CD14-positive monocyte (primary cell): ENCODE measurements at regions not wholly inside any gene's neighbourhood (a gene's known extent, or its start where the extent isn't known, plus 50 kb on each side); places are given as distances from the start of the nearest gene placed in this dataset.

ENCODE experiments used
- DNase-seq, 3 donors: peaks; one replicate each; pipeline ENCODE4 v3.0.0-alpha.2; 2011 to 2022
- H2AFZ ChIP-seq: 2 replicates; pipeline ENCODE4 v1.6.0; 2012; ENCODE audit warnings: mild to moderate bottlenecking, low read depth, low read length, inconsistent platforms; ENCODE audit not compliant: insufficient read depth, poor library complexity, severe bottlenecking
- H3K27ac ChIP-seq, 2 donors: 1 replicate in 1 of 2; 2 replicates in 1 of 2; pipeline ENCODE4 v1.5.1; 2012 to 2013; ENCODE audit warnings: low read length in 2 of 2, control low read depth in 1 of 2, inconsistent platforms in 1 of 2, low read depth in 1 of 2, mild to moderate bottlenecking in 1 of 2
- H3K27me3 ChIP-seq, 2 donors: one replicate each; pipeline versions ENCODE4 v1.6.0 to v1.6.1; 2011 to 2013; ENCODE audit warnings: low read length in 2 of 2; ENCODE audit not compliant: control insufficient read depth in 2 of 2, insufficient read depth in 2 of 2
- H3K36me3 ChIP-seq, 2 donors: replicated peaks in 1 of 2; 1 replicate in 1 of 2; 2 replicates in 1 of 2; pipeline versions ENCODE4 v1.5.1 to v1.6.1; 2012 to 2013; ENCODE audit warnings: low read length in 2 of 2, control low read depth in 1 of 2, inconsistent platforms in 1 of 2, mild to moderate bottlenecking in 1 of 2; ENCODE audit not compliant: insufficient read depth in 2 of 2, control insufficient read depth in 1 of 2
- H3K4me1 ChIP-seq, 2 donors: 1 replicate in 1 of 2; 2 replicates in 1 of 2; pipeline versions ENCODE4 v1.5.1 to v1.6.1; 2012 to 2013; ENCODE audit warnings: low read length in 2 of 2, control low read depth in 1 of 2, inconsistent platforms in 1 of 2, mild to moderate bottlenecking in 1 of 2, moderate library complexity in 1 of 2; ENCODE audit not compliant: insufficient read depth in 2 of 2, control insufficient read depth in 1 of 2
- H3K4me2 ChIP-seq: replicated peaks from 2 replicates; pipeline ENCODE3; 2012; ENCODE audit warnings: low read length, moderate library complexity, mild to moderate bottlenecking; ENCODE audit not compliant: poor library complexity, severe bottlenecking; ENCODE audit errors: extremely low read depth
- H3K4me3 ChIP-seq, 3 experiments: fragments of 200-600 bp in 1 of 3; sonication (generic) in 1 of 3; replicated peaks in 1 of 3; 1 replicate in 2 of 3; 2 replicates in 1 of 3; pipeline ENCODE4 v1.5.1; 2011 to 2013; ENCODE audit warnings: low read length in 3 of 3, mild to moderate bottlenecking in 3 of 3, control low read depth in 2 of 3, low read depth in 2 of 3, inconsistent platforms in 1 of 3, moderate library complexity in 1 of 3
- H3K79me2 ChIP-seq: 2 replicates; pipeline ENCODE4 v1.6.0; 2012; ENCODE audit warnings: mild to moderate bottlenecking, control low read depth, inconsistent platforms, low read length, moderate library complexity; ENCODE audit not compliant: insufficient read depth
- H3K9ac ChIP-seq: 2 replicates; pipeline ENCODE4 v1.6.0; 2017; ENCODE audit warnings: low read length, mild to moderate bottlenecking; ENCODE audit not compliant: insufficient read depth, poor library complexity, severe bottlenecking
- H3K9me3 ChIP-seq, 2 donors: replicated peaks in 1 of 2; 1 replicate in 1 of 2; 2 replicates in 1 of 2; pipeline versions ENCODE4 v1.5.1 to v1.6.1; 2012 to 2013; ENCODE audit warnings: low read length in 2 of 2, control low read depth in 1 of 2; ENCODE audit not compliant: control insufficient read depth in 1 of 2, insufficient read depth in 1 of 2
- H4K20me1 ChIP-seq: 2 replicates; pipeline ENCODE4 v1.6.0; 2012; ENCODE audit warnings: mild to moderate bottlenecking, low read length, control low read depth, moderate library complexity; ENCODE audit not compliant: insufficient read depth
- H3K27ac Mint-ChIP-seq, 7 donors: one replicate each; pipeline ENCODE4 v1.8.0; 2020; ENCODE audit warnings: mild to moderate bottlenecking in 7 of 7, mixed read lengths in 7 of 7, moderate library complexity in 6 of 7, inconsistent platforms in 2 of 7
- H3K27me3 Mint-ChIP-seq, 3 donors: one replicate each; pipeline ENCODE4 v1.8.0; 2021 to 2022; ENCODE audit warnings: low read depth in 3 of 3, mild to moderate bottlenecking in 3 of 3, mixed read lengths in 3 of 3, moderate library complexity in 3 of 3, inconsistent platforms in 1 of 3
- H3K36me3 Mint-ChIP-seq, 2 donors: one replicate each; pipeline ENCODE4 v1.8.0; 2020; ENCODE audit warnings: mixed read lengths in 2 of 2, inconsistent platforms in 1 of 2, mild to moderate bottlenecking in 1 of 2
- H3K4me1 Mint-ChIP-seq: one replicate; pipeline ENCODE4 v1.8.0; 2020; ENCODE audit warnings: mild to moderate bottlenecking, mixed read lengths
- H3K4me3 Mint-ChIP-seq, 2 donors: one replicate each; pipeline ENCODE4 v1.8.0; 2020; ENCODE audit warnings: mild to moderate bottlenecking in 2 of 2, mixed read lengths in 2 of 2, moderate library complexity in 1 of 2
- H3K9me3 Mint-ChIP-seq, 7 donors: one replicate each; pipeline ENCODE4 v1.8.0; 2020 to 2022; ENCODE audit warnings: mixed read lengths in 7 of 7, mild to moderate bottlenecking in 6 of 7, moderate library complexity in 6 of 7, inconsistent platforms in 2 of 7
- whole genome bisulfite sequencing: methylation state at CpG from one replicate; pipeline ENCODE4 v1.1.5; 2013; ENCODE audit warnings: missing lambda C conversion rate; ENCODE audit not compliant: insufficient coverage; 5-methylcytosine and 5-hydroxymethylcytosine counted together
- intact Hi-C, 2 donors: fragments of 100-400 bp; cut with micrococcal nuclease; formaldehyde crosslinking; loops; one replicate each; pipeline versions ENCODE4 v1.15.0 to v1.15.1; 2023
- TF ChIP-seq, protein P1 (sequence below): fragments of 200-600 bp; IDR thresholded peaks from one replicate; pipeline ENCODE4 v1.8.0; 2022; ENCODE audit warnings: antibody characterized with exemption, mild to moderate bottlenecking

DNA sequence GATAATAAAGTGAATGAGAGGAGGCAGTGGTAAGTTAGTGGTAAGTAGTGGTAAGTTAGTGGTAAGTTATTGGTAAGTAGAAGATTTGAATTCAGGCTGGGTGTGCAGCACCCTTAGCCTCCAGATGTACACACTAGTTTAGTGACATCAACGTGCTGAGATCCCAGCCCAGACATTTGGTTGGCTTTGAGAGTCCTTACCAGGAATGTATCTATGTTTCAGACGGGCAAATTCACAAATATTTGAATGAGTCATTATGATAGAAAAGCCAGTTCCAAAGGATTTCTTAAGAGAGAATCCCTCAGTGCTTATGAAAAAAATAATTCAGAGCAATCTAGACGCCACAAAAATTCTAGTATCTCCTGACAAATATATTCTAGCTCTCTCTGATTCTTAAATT lies 70.0 kb downstream of the ARL4A start:
- Mint-ChIP-seq H3K27me3 (peaks cover 1 to 3% (median 2%) of the 10 kb centered on the region in 3 donors), H3K9me3 (peaks cover 5 to 15% (median 11%) of the 10 kb centered on the region in 7 donors), H3K36me3 (no peaks in the 10 kb centered on the region), H3K4me3 (no peak overlapping the region), H3K4me1 (peaks cover 3% of the 10 kb centered on the region), H3K27ac (no peak overlapping the region)
- no peaks in the 10 kb centered on the region for H4K20me1 ChIP-seq
- H3K4me1 ChIP-seq: no peaks in the 10 kb centered on the region
- no peaks in the 10 kb centered on the region for H3K9me3 ChIP-seq
- H3K9ac ChIP-seq: no peak overlapping the region
- WGBS: 86% methylated on average over 1 of the region's 3 CpGs
- intact Hi-C loops: no loop called here
- H3K79me2 ChIP-seq: no peaks in the 10 kb centered on the region
- H3K36me3 ChIP-seq: no peaks in the 10 kb centered on the region
- no peak overlapping the region for H2AFZ ChIP-seq
- no peak overlapping the region for H3K27ac ChIP-seq
- DNase-seq: no peak
- no peak overlapping the region for H3K4me2 ChIP-seq
- H3K4me3 ChIP-seq: no peak overlapping the region
- TF ChIP-seq, protein P1, sequence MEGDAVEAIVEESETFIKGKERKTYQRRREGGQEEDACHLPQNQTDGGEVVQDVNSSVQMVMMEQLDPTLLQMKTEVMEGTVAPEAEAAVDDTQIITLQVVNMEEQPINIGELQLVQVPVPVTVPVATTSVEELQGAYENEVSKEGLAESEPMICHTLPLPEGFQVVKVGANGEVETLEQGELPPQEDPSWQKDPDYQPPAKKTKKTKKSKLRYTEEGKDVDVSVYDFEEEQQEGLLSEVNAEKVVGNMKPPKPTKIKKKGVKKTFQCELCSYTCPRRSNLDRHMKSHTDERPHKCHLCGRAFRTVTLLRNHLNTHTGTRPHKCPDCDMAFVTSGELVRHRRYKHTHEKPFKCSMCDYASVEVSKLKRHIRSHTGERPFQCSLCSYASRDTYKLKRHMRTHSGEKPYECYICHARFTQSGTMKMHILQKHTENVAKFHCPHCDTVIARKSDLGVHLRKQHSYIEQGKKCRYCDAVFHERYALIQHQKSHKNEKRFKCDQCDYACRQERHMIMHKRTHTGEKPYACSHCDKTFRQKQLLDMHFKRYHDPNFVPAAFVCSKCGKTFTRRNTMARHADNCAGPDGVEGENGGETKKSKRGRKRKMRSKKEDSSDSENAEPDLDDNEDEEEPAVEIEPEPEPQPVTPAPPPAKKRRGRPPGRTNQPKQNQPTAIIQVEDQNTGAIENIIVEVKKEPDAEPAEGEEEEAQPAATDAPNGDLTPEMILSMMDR: no peak
- H3K27me3 ChIP-seq: no peaks in the 10 kb centered on the region

DNA sequence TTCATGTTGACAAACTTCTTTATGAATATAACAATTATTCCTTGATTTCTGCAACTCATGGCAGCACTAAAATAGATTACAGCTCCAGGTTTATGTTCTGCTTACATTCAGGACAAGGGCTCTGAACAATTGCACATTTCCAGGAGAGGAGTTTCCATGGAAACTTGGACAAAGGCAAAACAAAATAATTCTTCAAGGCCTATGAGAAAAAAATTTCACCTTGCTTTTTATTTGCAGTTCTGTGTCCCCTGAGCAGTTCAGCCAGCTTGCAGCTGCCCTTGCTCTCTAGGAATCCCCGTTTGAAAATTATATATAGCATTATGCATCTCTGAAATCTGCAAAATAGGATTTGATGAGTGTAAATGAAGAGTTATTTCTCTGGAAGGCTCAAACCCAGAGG lies 71.7 kb downstream of the ARL4A start:
- Histone ChIP-seq H3K27ac (no peak overlapping the region), H2AFZ (no peak overlapping the region), H3K36me3 (no peaks in the 10 kb centered on the region), H3K79me2 (no peaks in the 10 kb centered on the region), H3K9me3 (no peaks in the 10 kb centered on the region), H3K4me1 (no peaks in the 10 kb centered on the region), H3K9ac (no peak overlapping the region), H4K20me1 (no peaks in the 10 kb centered on the region), H3K27me3 (no peaks in the 10 kb centered on the region), H3K4me3 (no peak overlapping the region), H3K4me2 (no peak overlapping the region)
- no peak overlapping the region for H3K27ac Mint-ChIP-seq
- no CpG with 5 or more reads among the region's 1 CpG for WGBS
- TF ChIP-seq, protein P1: no peak
- intact Hi-C loops: no loop called here
- no peak overlapping the region for H3K4me3 Mint-ChIP-seq
- H3K27me3 Mint-ChIP-seq: peaks cover 0 to 3% (median 2%) of the 10 kb centered on the region in 3 donors
- H3K4me1 Mint-ChIP-seq: peaks cover 1% of the 10 kb centered on the region
- H3K9me3 Mint-ChIP-seq: peaks cover 5 to 15% (median 11%) of the 10 kb centered on the region in 7 donors
- H3K36me3 Mint-ChIP-seq: no peaks in the 10 kb centered on the region
- no peak for DNase-seq
